NCI-H446 (cell line): ENCODE measurements at regions not wholly inside any gene's neighbourhood (a gene's known extent, or its start where the extent isn't known, plus 50 kb on each side); places are given as distances from the start of the nearest gene placed in this dataset.

Experiments
- DNase-seq, 2 experiments: peaks; one replicate each; lab custom pipeline; 2025; lab: John Stamatoyannopoulos, UW

GRCh38 chr6:8739454-8739853 lies 304.1 kb upstream of the SLC35B3 start:
- no peak for DNase-seq

- DNase-seq, result no peak
Measured at GRCh38 chr6:8738951-8739350, 303.6 kb upstream of the SLC35B3 start.

- DNase-seq, result no peak
Measured at GRCh38 chr6:8736156-8736895, 301.0 kb upstream of the SLC35B3 start.

GRCh38 chr6:8733879-8734278 lies 298.5 kb upstream of the SLC35B3 start:
- no peak for DNase-seq

- DNase-seq, result no peak
Measured at GRCh38 chr6:8731874-8732273, 296.5 kb upstream of the SLC35B3 start.

- DNase-seq, result no peak
Measured at GRCh38 chr6:8710668-8711431, 275.5 kb upstream of the SLC35B3 start.

- no peak for DNase-seq
Measured at GRCh38 chr6:8707956-8708772, 272.8 kb upstream of the SLC35B3 start.

GRCh38 chr6:8707369-8707768 lies 272.0 kb upstream of the SLC35B3 start:
- no peak for DNase-seq

GRCh38 chr6:8705435-8706020 lies 270.2 kb upstream of the SLC35B3 start:
- DNase-seq, result no peak

GRCh38 chr6:8703059-8703458 lies 267.7 kb upstream of the SLC35B3 start:
- DNase-seq, result no peak

GRCh38 chr6:8688821-8689220 lies 253.5 kb upstream of the SLC35B3 start:
- DNase-seq, result no peak

- no peak for DNase-seq
Measured at GRCh38 chr6:8686077-8686476, 250.7 kb upstream of the SLC35B3 start.

- DNase-seq, result no peak
Measured at GRCh38 chr6:8683204-8683603, 247.9 kb upstream of the SLC35B3 start.

GRCh38 chr6:8679823-8680222 lies 244.5 kb upstream of the SLC35B3 start:
- no peak for DNase-seq

GRCh38 chr6:8678466-8678865 lies 243.1 kb upstream of the SLC35B3 start:
- no peak for DNase-seq

GRCh38 chr6:8674126-8674525 lies 238.8 kb upstream of the SLC35B3 start:
- DNase-seq, result no peak

GRCh38 chr6:8672882-8673281 lies 237.5 kb upstream of the SLC35B3 start:
- DNase-seq, result no peak

GRCh38 chr6:8670792-8671191 lies 235.4 kb upstream of the SLC35B3 start:
- DNase-seq, result no peak

- no peak for DNase-seq
Measured at GRCh38 chr6:8664700-8665099, 229.4 kb upstream of the SLC35B3 start.

GRCh38 chr6:8664070-8664469 lies 228.7 kb upstream of the SLC35B3 start:
- no peak for DNase-seq

GRCh38 chr6:8659404-8660189 lies 224.3 kb upstream of the SLC35B3 start:
- DNase-seq, result no peak

- DNase-seq, result no peak
Measured at GRCh38 chr6:8658416-8658815, 223.1 kb upstream of the SLC35B3 start.
